HG03175 (cell line): ENCODE measurements at regions not wholly inside any gene's neighbourhood (a gene's known extent, or its start where the extent isn't known, plus 50 kb on each side); places are given as distances from the start of the nearest gene placed in this dataset.

Source experiments
- ATAC-seq: cut with Tn5 transposase; IDR thresholded peaks from one replicate; pipeline ENCODE4 v1.9.1; 2021; ENCODE audit warnings: mild to moderate bottlenecking, moderate library complexity; ENCODE audit not compliant: unreplicated experiment

DNA sequence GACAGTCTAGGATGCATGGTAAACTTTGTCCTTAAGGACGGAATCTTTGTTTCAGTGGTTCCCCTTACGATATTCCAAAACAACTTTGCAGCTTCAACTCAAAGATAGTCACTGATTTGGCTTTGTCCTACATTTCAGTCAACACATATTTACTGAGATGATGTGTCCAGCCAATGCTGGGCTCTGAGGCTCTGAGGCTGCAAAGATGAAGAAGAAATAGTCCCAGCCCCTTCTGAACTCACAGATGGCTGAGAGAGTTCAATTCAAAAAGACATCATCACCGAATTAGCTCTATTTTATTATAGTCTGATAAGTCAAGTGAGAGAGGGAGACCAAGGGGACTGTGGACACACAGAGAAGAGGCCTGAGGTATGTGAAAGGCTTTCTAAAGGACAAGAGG lies 544.0 kb downstream of the ACTL7B start:
- no peak for ATAC-seq

DNA sequence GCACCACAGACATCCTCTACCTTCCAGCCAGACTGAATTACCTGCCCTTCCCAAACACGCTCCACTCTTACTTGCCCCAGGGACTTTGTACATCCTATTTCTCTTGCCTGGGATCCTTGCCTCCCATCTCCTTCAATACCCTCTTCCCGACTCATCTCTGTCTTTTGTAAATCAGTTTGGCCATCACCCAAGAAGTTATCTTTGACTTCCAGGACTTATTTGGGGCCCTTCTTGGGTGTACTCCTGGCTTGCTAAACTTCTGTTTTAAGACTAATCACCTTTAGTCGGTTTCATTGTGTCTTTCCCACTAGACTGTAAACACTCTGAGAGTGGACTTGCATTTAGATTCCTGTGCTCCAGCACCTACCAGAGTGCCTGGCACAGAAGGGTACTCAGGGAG lies 545.6 kb downstream of the ACTL7B start:
- no peak for ATAC-seq

DNA sequence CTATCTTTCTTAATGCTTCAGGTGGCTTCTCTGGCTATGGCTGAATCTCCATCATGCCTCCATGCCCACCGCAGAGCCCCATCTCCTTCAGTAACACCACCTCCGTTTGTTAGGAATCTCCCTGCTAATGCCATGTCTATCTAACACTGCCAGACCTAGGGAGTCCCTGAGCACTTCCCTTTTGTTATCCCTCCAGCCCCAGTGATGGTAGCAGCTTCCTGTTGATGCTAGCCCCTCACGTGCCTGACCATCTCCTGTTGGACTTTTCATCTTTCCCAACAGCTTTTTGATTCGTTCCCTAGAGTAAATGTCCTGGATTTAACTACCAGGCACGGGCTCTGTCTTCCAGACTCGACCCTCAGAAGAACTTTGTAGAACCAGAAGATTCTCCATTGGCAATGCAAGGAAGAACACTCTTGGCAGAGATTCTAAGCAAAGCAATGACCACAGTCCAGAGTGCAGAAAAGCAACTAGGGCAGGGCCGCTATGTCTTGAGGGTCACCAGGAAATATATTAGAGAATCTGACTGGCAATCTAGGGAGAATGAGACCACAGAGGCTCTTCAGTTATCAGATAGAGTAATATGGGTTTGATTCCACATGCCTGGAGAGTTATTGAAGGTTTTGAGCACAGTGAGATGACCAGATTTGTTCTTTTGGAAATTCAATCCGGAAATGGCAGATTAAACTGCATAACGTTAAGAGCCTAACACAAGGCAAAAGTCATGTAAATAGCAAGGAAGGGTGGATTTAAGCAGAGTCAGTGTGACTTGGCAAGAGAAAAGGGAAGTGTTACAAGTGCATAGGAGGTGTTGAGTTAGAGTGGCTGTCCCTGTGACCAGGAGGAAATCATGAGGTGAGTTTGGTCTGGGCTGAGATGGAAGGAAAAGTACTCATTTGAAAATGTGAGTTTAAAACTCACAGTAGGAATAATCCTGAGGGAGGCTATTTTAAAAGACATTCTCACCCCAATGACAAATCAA lies 555.2 kb downstream of the ACTL7B start:
- no peak for ATAC-seq

DNA sequence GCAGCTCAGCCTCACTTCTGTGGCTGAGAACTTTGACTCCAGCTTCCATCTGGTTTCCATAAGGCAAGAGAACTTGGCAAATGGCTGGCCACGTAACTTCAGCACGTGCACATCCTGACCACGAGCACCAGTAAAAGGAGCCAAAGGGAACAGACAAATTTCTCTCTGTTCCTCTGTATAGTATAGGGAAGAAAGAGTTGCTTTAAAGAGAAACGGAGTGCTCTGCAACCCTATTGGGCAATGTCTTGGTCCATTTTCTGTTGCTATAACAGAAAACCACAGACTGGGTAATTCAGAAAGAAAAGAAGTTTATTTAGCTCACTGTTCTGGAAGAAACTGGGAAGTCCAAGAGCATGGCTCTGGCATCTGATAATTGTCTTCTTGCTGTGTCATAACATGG lies 558.7 kb downstream of the ACTL7B start:
- ATAC-seq = no peak

DNA sequence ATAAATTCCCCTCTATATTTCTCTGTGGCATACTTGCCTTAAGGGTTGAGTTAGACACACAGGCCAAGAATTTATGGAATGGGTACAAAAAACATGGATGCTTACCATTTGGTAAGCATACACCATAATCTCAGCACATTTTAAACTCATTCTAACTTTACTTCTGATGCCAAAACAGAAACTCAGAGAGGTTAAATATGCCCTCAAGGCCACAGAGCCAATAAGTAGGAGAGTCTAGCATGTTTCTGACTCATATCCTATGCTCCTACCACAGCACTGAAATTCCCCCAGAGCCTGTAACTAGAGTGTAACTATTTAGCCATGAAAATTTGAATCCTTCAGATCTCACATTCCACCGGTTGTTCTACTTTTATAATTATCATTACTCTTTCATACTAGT lies 559.7 kb downstream of the ACTL7B start:
- ATAC-seq = no peak

DNA sequence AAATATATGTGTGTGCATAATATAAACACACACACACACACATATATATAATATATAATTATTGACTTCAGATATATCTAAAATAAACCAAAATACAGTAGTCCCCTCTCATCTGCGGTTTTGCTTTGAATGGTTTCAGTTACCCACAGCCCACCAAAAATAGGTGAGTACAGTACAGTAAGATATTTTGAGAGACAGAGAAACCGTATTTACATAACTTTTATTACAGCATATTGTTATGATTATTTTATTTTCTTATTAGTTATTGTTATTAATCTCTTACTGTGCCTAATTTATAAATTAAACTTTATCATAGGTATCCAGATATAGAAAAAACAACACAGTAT lies 564.2 kb downstream of the ACTL7B start:
- ATAC-seq = no peak

DNA sequence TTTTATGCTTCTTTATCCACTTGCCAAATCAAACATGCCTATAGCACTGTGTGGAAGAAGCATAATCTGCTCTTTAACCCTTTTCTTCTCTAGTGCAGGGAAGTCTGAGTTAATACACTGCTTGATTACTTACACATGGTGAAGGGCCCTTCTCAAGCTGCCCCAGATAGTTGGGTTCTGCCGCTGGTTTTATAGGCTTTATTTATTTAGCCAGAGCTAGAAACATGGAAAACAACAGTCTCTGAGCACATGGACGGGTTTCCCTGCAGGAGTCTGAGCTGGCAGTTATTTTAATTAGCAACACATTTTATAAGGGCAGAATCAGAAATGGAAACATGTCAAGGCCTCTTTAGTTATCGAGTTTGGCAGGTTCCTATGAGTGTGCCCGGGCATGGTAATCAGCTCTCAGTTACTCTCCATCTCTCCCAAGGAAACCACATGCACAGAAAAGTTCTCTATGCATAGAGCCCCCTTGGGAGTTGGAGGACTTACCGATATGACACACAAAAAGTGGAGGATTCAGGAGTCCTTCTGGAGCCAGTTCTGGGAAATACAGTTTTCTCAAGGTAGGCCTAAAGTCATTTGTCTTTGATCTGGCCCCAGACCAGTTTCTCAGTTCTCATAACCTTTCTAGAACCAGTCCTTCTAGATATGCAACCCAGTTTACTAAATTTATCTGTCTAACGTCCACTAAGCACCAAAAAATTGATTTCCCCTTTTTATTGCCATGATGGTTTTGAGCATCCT lies 564.8 kb downstream of the ACTL7B start:
- ATAC-seq = no peak

DNA sequence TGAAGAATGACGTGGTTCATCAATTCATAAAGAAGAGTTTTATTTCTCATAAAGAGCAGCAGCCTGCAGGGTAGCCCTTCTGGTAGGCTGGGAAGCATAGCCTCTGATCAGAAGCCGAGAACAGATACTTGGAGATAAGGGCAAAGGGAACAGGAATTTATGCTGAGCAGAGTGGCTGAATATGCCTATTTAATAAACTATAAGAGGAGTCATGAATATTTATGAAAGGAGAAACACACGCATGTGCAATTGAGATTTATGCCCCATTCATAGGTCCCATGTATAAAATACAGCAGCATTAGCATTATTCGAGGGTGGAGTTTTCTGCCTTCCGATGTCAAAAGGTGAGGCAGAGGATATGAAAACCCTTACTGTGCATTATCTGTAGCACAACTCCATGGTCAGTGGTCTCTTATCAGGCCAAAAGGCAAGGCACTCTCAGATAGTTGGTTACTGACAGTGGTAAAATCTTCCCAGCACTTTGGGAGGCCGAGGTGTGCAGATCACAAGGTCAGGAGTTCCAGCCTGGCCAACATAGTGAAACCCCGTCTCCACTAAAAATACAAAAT lies 569.1 kb downstream of the ACTL7B start:
- ATAC-seq = no peak

- ATAC-seq = no peak
These were observed 572.1 kb downstream of the ACTL7B start for GRCh38 chr9:108283696-108284095.

- ATAC-seq = no peak
These were observed 572.9 kb downstream of the ACTL7B start for GRCh38 chr9:108282872-108283271.

DNA sequence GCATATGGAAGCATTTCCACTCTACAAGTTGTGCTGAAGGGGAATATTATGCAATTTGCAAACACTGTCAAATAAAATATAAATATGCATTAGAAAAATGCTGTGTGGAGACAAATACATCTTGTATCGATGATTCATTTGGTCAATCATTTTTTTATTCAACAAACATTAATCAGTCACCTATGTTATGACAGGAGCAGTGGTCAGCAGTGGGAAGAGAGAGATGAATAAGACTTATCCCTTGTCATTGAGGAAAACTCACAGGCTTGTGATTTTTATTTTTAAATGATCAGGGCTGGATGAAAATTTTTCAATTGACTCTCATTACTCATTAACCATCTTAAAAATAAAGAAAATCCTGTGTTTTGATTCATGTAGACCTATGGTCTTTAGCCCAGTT lies 574.1 kb downstream of the ACTL7B start:
- ATAC-seq = no peak

DNA sequence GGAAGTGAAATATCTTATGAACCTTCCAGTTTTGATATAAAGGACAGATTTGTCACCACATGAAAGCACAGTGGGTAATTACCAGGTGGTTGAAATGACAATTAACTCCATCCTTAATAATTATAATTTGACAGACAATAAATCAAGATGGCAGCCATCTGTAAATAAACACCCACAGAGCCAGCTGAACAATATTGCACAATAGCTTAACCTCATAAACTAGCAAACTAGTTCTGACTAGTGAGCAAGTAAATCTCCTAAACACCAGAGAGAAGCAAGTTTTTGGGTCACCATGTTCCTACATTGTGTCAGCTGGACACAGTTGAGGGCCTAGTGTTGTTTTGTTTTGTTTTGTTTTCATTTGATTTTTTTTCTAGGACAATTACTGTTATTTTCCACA lies 577.4 kb downstream of the ACTL7B start:
- no peak for ATAC-seq

GRCh38 chr9:108277216-108277615 lies 578.6 kb downstream of the ACTL7B start:
- no peak for ATAC-seq

DNA sequence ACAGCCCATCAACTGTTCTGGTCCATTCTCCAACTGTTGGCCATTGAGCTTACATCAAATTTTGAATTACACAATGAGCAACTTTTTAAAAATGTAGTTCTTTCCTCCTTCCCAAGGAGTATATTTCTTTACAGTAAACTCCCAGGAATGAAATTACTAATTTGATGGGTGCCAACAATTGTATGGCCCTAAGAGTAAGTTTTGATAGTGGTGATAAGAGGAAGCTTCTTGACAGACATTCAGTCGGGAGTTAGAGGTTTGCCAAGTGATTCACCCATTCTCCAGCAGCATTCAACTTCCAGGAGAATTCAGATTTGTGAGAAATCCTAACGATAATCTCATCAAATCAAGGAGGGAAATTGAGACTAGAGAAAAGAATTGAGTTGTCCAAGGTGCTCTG lies 579.9 kb downstream of the ACTL7B start:
- no peak for ATAC-seq

DNA sequence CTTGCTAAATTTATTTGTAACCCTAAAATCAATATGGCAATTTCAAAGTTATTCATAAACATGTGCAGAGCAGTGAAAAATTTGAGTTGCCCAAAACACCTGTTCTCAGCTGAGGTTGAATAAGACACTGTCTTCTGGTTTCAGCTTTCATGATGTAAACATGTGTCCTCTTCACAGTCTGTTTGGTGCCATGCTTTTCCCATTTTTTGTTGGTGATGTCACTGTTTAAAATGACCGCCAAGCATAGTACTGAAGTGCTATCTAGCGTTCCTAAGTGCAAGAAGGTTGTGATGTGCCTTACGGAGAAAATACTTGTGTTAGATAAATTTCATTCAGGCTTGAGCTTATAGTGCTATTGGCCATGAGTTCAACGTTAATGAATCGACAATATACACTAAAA lies 580.8 kb downstream of the ACTL7B start:
- ATAC-seq = no peak

GRCh38 chr9:108273988-108274387 lies 581.8 kb downstream of the ACTL7B start:
- ATAC-seq = no peak

GRCh38 chr9:108272349-108272899 lies 583.4 kb downstream of the ACTL7B start:
- no peak for ATAC-seq

DNA sequence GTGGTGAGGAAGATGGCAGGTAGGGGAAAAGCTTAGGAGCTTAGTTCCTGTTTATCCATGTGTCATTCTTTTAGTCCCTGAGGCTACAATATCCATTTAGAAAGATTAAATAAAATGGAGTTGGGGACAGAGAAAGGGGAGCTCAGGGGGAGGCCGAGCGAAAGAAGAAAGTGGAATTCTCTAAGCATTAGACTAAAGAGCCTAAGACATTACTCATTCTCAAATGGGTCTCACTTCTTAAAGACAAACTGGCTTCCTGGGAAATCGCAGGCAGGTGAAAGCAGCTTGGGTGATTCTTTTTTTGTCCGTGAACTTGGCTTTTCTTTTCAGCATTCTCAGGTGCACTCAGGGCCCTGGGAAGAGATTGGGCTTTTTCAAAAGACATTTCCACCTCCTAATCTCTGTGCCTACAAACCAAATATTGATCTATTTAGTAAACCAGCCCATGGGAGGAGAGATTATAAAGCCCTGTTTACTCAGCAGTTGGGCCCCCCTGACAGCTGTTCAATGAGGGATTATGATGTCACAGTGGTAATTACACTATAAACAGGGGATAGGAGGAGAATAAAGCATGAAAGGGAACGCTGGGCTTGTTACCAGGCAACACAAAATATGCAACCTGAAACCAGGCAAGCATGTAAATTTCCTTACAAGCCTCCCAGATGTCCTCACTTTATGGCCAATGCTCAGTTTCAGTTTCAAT lies 584.0 kb downstream of the ACTL7B start:
- no peak for ATAC-seq

DNA sequence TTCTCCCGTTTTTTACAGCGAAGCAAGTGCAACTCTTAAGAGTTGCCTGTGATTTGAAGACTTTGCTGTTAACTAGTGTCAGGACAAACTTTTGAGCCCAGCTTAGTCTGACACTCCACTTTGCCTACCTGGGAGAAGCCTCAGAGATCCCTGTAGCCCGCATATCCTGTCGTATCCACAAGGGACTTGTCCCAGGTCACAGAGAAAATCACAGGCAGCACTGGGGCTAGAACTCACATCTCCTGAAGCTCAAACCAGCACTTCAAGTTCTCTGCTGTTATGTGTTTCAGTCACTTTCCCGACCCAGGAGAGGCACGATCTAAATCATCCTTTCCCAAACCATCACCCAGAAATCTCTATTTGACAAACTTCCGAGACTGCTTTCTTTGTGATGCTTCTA lies 584.5 kb downstream of the ACTL7B start:
- ATAC-seq = no peak

DNA sequence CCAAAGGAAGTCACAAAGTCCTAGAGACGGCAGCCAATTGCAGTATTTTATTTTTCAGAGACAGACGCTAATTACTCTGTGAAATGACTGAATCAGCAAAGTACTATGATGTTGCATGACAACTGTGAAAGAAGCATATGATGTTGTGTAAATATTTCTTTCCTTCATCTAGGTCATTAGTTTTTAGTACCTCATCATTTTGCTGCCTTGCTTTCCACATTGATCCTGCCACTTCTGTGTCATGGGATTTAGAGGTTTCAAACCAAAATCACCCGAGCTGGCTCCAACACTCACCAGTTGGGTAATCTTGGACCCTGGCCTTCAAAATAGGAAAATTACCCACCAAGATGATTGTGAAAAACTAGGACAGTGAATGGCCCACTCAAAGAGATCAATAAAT lies 585.2 kb downstream of the ACTL7B start:
- ATAC-seq = no peak

GRCh38 chr9:108270051-108270450 lies 585.7 kb downstream of the ACTL7B start:
- no peak for ATAC-seq
